Left lung (tissue), 4 donors: ENCODE measurements at regions not wholly inside any gene's neighbourhood (a gene's known extent, or its start where the extent isn't known, plus 50 kb on each side); places are given as distances from the start of the nearest gene placed in this dataset.

Experiments
- ATAC-seq: fragments of 200-7000 bp; cut with Tn5 transposase; one replicate; pipeline ENCODE4 v1.9.1; 2020; ENCODE audit warnings: moderate library complexity
- DNase-seq, 4 donors: peaks; one replicate each; pipeline ENCODE4 v3.0.0-alpha.2; 2013 to 2020
- H3K27ac ChIP-seq, 2 donors: fragments of 200-600 bp; sonication (generic) in 1 of 2; one replicate each; pipeline versions ENCODE4 v1.5.0 to v1.8.0; 2020 to 2021
- H3K27me3 ChIP-seq, 2 donors: fragments of 200-600 bp; sonication (generic) in 1 of 2; one replicate each; pipeline versions ENCODE4 v1.5.0 to v1.8.0; 2020 to 2021
- H3K36me3 ChIP-seq, 2 donors: fragments of 200-600 bp; sonication (generic) in 1 of 2; one replicate each; pipeline versions ENCODE4 v1.5.0 to v1.8.0; 2020 to 2021
- H3K4me1 ChIP-seq, 2 donors: fragments of 200-600 bp; one replicate each; pipeline ENCODE4 v1.8.0; 2021
- H3K4me3 ChIP-seq, 2 donors: fragments of 200-600 bp; sonication (generic) in 1 of 2; one replicate each; pipeline versions ENCODE4 v1.5.0 to v1.8.0; 2020 to 2021; ENCODE audit warnings: mild to moderate bottlenecking in 1 of 2
- H3K9me3 ChIP-seq, 2 donors: fragments of 200-600 bp; sonication (generic) in 1 of 2; one replicate each; pipeline versions ENCODE4 v1.5.0 to v1.8.0; 2020 to 2021
- CTCF ChIP-seq, 2 donors: fragments of 200-600 bp; sonication (generic) in 1 of 2; IDR thresholded peaks; one replicate each; pipeline versions ENCODE4 v1.5.0 to v1.8.0; 2021; ENCODE audit warnings: antibody characterized with exemption in 2 of 2
- intact Hi-C, 2 donors: fragments of 100-400 bp; cut with DNase I; formaldehyde crosslinking; loops; one replicate each; pipeline versions ENCODE4 v1.11.2 to v1.14.2; 2022
- donor health status: DM: no; HTN: yes; CAD: no.
- donor health status: DM: no; HTN: no; CAD: no.

DNA sequence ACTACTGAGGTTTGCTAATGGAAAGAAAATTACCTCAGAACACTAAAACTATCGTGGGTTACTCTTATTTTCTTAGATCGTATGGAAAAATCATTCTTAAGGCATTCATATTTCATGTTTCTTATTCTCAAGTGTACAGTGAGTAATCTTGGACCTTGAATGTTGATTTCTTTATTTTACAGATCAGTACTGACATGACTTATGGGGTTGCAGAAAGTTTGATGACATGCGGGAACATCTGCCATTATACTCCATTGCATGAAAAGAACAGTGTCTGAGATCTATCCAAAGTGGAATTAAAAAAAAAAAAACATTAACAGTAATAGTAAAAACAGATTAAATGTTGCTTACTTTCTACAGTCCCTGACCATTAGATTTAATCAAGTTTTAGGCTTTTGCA lies 1290.2 kb upstream of the WWC1 start:
- no peak for TF ChIP-seq CTCF (IDR thresholded peaks at IDR 0.05)
- H3K9me3 ChIP-seq, result no peaks in the 10 kb centered on the region
- no peak overlapping the region for H3K27ac ChIP-seq
- intact Hi-C loops, result no loop called here
- no peak overlapping the region for H3K4me3 ChIP-seq
- ATAC-seq (no peak), DNase-seq (no peak)
- H3K27me3 ChIP-seq, result no peaks in the 10 kb centered on the region
- no peaks in the 10 kb centered on the region for H3K36me3 ChIP-seq
- no peaks in the 10 kb centered on the region for H3K4me1 ChIP-seq

DNA sequence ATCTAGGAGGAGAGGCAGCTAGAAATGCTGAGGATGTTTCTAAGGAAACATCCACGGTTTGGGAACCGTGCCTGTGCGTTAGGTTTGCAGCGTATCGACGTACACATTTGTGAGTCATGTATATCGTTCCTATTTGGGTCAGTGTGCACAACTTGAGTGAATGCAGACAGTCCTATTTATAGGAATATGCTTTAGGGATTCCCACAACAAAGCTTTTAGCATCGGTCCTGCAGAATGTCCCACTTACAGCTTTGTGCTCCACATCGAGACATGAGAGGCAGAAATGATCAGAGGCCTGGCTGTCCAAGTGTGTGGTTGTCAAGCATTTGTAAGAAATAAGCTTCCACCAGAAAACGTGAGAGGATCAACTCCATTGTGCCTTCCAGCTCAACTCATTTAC lies 1282.7 kb upstream of the WWC1 start:
- no peaks in the 10 kb centered on the region for H3K36me3 ChIP-seq
- DNase-seq (no peak), ATAC-seq (no peak)
- no peak overlapping the region for H3K27ac ChIP-seq
- no peaks in the 10 kb centered on the region for H3K27me3 ChIP-seq
- TF ChIP-seq CTCF (IDR thresholded peaks at IDR 0.05), result no peak
- intact Hi-C loops, result no loop called here
- H3K9me3 ChIP-seq, result no peaks in the 10 kb centered on the region
- H3K4me3 ChIP-seq, result no peak overlapping the region
- H3K4me1 ChIP-seq, result no peaks in the 10 kb centered on the region

DNA sequence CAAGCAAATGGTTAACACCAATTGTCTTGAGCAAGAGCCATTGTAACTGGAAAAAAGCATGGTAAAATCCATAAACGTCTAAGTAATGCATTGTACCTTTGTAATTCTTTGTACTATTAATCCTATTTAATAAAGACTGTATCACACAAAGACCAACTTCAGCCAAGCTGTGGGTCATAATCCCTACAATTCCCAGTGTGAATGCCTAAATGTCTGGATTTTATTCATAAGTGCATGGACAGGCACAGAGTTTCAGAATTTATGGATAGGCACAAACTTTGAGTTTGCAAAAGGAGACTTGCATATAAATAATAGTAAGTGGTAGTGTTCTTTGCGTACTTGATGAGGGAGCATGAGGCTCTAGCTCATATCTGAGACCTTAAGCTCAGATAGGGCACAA lies 1280.2 kb upstream of the WWC1 start:
- ATAC-seq (no peak), DNase-seq (no peak)
- no peak overlapping the region for H3K27ac ChIP-seq
- H3K4me3 ChIP-seq, result no peak overlapping the region
- no peaks in the 10 kb centered on the region for H3K27me3 ChIP-seq
- no peak for TF ChIP-seq CTCF (IDR thresholded peaks at IDR 0.05)
- intact Hi-C loops, result no loop called here
- H3K9me3 ChIP-seq, result no peaks in the 10 kb centered on the region
- no peaks in the 10 kb centered on the region for H3K4me1 ChIP-seq
- H3K36me3 ChIP-seq, result no peaks in the 10 kb centered on the region

DNA sequence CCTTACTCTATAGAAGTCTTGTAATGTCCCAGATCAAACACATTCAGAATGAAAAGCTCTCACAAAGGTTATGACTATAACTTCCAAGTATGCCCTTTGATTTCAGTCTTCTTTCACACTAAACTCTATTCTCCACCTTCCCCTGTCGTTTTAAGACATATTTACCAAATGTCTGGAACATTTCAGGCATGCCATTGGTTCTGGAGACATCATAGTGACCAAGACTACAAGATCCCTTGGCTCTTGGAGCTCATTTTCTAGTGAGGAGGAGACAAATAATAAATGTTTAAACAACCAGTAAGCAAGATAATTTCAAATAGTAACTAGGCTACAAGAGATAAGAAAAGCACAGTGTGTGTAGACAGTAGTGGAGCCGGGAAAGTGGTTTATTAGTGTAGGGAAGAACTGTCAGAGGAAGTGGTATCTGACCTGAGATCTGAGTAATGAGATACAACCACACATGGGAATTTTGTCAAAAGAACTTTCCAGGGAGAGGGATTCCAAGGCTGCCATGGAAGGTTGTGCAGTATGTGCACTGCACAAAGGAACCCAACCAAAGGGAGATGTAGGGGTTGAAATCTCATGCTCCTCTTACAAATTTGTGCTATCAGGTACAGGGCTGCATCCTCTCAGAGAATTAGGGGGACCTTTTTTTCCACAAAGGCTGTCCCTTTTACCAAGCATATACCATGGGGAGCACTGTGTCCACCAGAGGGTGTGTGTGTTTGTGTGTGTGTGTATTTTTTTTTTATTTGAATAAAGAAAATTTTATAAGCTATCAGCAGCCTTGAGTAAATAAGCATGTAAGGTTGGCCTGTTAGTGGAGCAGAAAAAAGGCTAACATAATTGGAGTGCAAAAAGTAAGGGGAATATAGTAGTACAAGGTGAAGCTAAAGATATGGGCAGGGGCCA lies 1279.1 kb upstream of the WWC1 start:
- intact Hi-C loops, result no loop called here
- ATAC-seq (no peak), DNase-seq (no peak)
- Histone ChIP-seq H3K4me1 (no peaks in the 10 kb centered on the region), H3K9me3 (no peaks in the 10 kb centered on the region), H3K36me3 (no peaks in the 10 kb centered on the region), H3K27ac (no peak overlapping the region), H3K27me3 (no peaks in the 10 kb centered on the region), H3K4me3 (no peak overlapping the region)
- TF ChIP-seq CTCF (IDR thresholded peaks at IDR 0.05), result no peak

DNA sequence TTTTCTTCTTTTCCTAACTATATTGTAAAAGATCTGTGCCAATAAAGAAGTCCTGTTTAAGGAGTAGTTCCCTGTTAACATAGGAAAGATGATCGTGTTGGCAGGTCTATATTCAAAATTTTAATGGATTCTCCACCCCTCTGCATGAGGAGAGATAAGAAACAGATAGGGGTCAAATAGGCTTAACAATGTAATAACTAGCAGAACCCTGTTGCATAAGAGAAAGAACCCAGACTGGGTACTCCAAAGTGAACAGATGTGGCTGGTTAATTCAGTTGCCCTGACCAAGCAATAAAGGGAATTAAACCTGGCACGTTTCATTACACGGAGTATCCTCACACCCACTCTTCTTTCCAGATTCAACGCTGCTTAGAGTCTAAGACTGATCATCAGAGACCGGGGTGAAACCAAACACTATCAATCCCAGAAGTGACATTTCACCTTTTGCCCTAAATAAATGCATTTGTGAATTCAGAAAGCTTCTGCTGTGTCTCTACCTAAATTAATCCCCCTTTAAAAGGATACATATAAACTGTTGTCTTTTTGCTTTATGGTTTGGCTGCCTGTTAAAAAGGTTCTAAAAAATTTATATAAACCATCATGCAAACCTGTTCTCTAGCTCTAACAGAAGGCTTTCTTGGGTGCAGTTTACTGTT lies 1276.9 kb upstream of the WWC1 start:
- no peak overlapping the region for H3K27ac ChIP-seq
- intact Hi-C loops, result no loop called here
- no peaks in the 10 kb centered on the region for H3K4me1 ChIP-seq
- H3K36me3 ChIP-seq, result no peaks in the 10 kb centered on the region
- no peak overlapping the region for H3K4me3 ChIP-seq
- H3K27me3 ChIP-seq, result no peaks in the 10 kb centered on the region
- TF ChIP-seq CTCF (IDR thresholded peaks at IDR 0.05), result no peak
- no peaks in the 10 kb centered on the region for H3K9me3 ChIP-seq
- ATAC-seq (no peak), DNase-seq (no peak)
